Loucy (cell line): ENCODE measurements at regions not wholly inside any gene's neighbourhood (a gene's known extent, or its start where the extent isn't known, plus 50 kb on each side); places are given as distances from the start of the nearest gene placed in this dataset.

Source experiments
- CTCF ChIP-seq: fragments of 200-600 bp; sonication (generic); conservative IDR thresholded peaks from 2 replicates; pipeline ENCODE4 v1.5.1; 2014; ENCODE audit warnings: mild to moderate bottlenecking, antibody characterized with exemption, low read length
- EZH2phosphoT487 ChIP-seq: fragments of 200-600 bp; IDR thresholded peaks from 2 replicates; pipeline ENCODE4 v1.6.1; 2018; ENCODE audit warnings: antibody characterized with exemption, mild to moderate bottlenecking, moderate library complexity, borderline replicate concordance

- TF ChIP-seq CTCF (no peak), EZH2phosphoT487 (no peak)
Measured at GRCh38 chr3:46093966-46094365, 66.7 kb upstream of the XCR1 start.
